HEK293 (cell line): ENCODE measurements at regions not wholly inside any gene's neighbourhood (a gene's known extent, or its start where the extent isn't known, plus 50 kb on each side); places are given as distances from the start of the nearest gene placed in this dataset.

Source experiments
- CTCF ChIA-PET: fragments of 350-600 bp; formaldehyde crosslinking; extraction: SDS; loops from one replicate; lab custom pipeline; 2021; ENCODE audit warnings: antibody characterized with exemption; lab: Yijun Ruan, JAX
- POLR2A ChIA-PET: fragments of 300-600 bp; formaldehyde crosslinking; extraction: SDS; loops from one replicate; lab custom pipeline; 2020; ENCODE audit warnings: antibody characterized with exemption, inconsistent platforms; lab: Yijun Ruan, JAX
- H3K27ac ChIP-seq: fragments of 200-500 bp; sonication (Bioruptor generic); 2 replicates; pipeline ENCODE4 v1.5.1; 2014; ENCODE audit warnings: low read depth, low read length, control low read depth, inconsistent platforms; ENCODE audit errors: extremely low read depth
- H3K36me3 ChIP-seq, 2 experiments: fragments of 200-500 bp in 1 of 2; sonication (Bioruptor generic) in 1 of 2; 1 replicate in 1 of 2; 2 replicates in 1 of 2; pipeline ENCODE4 v1.5.1; 2014 to 2017; ENCODE audit warnings: inconsistent platforms in 2 of 2, low read length in 2 of 2; ENCODE audit not compliant: control insufficient read depth in 2 of 2, insufficient read depth in 1 of 2
- H3K4me1 ChIP-seq: fragments of 200-500 bp; sonication (Bioruptor generic); 2 replicates; pipeline ENCODE4 v1.5.1; 2014; ENCODE audit warnings: mild to moderate bottlenecking, low read length, inconsistent platforms; ENCODE audit not compliant: control insufficient read depth, insufficient read depth
- H3K4me3 ChIP-seq: 2 replicates; pipeline ENCODE4 v1.5.1; 2011; ENCODE audit warnings: low read depth, mild to moderate bottlenecking, control low read depth, low read length, moderate library complexity
- H3K9me3 ChIP-seq: fragments of 200-500 bp; sonication (Bioruptor generic); 2 replicates; pipeline ENCODE4 v1.5.1; 2014; ENCODE audit warnings: low read depth, low read length, inconsistent platforms; ENCODE audit not compliant: control insufficient read depth, insufficient read depth
- BCL11B ChIP-seq: fragments of 450-650 bp; formaldehyde crosslinking; IDR thresholded peaks from 2 replicates; pipeline ENCODE4 v1.5.1; 2016; ENCODE audit warnings: low read depth, missing biosample characterization, missing genetic modification characterization
- GLI2 ChIP-seq: fragments of 450-650 bp; formaldehyde crosslinking; IDR thresholded peaks from 2 replicates; pipeline ENCODE4; 2017; ENCODE audit warnings: missing biosample characterization, missing genetic modification characterization, low read depth, borderline replicate concordance
- GLIS1 ChIP-seq: fragments of 450-650 bp; formaldehyde crosslinking; IDR thresholded peaks from 2 replicates; pipeline ENCODE4 v1.5.1; 2016; ENCODE audit warnings: missing biosample characterization, missing genetic modification characterization
- KLF9 ChIP-seq: fragments of 450-650 bp; formaldehyde crosslinking; IDR thresholded peaks from 2 replicates; pipeline ENCODE4 v1.5.1; 2016; ENCODE audit warnings: missing biosample characterization, missing genetic modification characterization, low read depth
- OSR2 ChIP-seq: fragments of 450-650 bp; formaldehyde crosslinking; IDR thresholded peaks from 2 replicates; pipeline ENCODE4 v1.5.1; 2016; ENCODE audit warnings: missing biosample characterization, missing genetic modification characterization
- SALL2 ChIP-seq: fragments of 450-650 bp; formaldehyde crosslinking; IDR thresholded peaks from 2 replicates; pipeline ENCODE4 v1.5.0; 2017; ENCODE audit warnings: missing biosample characterization, mild to moderate bottlenecking, missing genetic modification characterization, borderline replicate concordance
- YY2 ChIP-seq: fragments of 450-650 bp; formaldehyde crosslinking; IDR thresholded peaks from 2 replicates; pipeline ENCODE4 v1.5.1; 2016; ENCODE audit warnings: missing biosample characterization, missing genetic modification characterization
- ZBTB1 ChIP-seq: fragments of 450-650 bp; formaldehyde crosslinking; IDR thresholded peaks from 2 replicates; pipeline ENCODE4 v1.5.1; 2016; ENCODE audit warnings: missing biosample characterization, missing genetic modification characterization
- ZNF114 ChIP-seq: fragments of 450-650 bp; formaldehyde crosslinking; IDR thresholded peaks from 2 replicates; pipeline ENCODE4 v1.5.0; 2017; ENCODE audit warnings: missing biosample characterization, missing genetic modification characterization
- ZNF121 ChIP-seq: fragments of 450-650 bp; formaldehyde crosslinking; IDR thresholded peaks from 2 replicates; pipeline ENCODE4 v1.5.1; 2016; ENCODE audit warnings: missing biosample characterization, missing genetic modification characterization
- ZNF24 ChIP-seq: fragments of 450-650 bp; formaldehyde crosslinking; IDR thresholded peaks from 2 replicates; pipeline ENCODE4 v1.5.1; 2016; ENCODE audit warnings: missing biosample characterization, missing genetic modification characterization
- ZNF341 ChIP-seq: fragments of 450-650 bp; formaldehyde crosslinking; IDR thresholded peaks from 2 replicates; pipeline ENCODE4; 2016; ENCODE audit warnings: low read depth, missing biosample characterization, missing genetic modification characterization
- ZNF394 ChIP-seq: fragments of 450-650 bp; formaldehyde crosslinking; IDR thresholded peaks from 2 replicates; pipeline ENCODE4 v1.5.1; 2016; ENCODE audit warnings: missing biosample characterization, missing genetic modification characterization, mild to moderate bottlenecking, moderate library complexity, borderline replicate concordance
- ZNF426 ChIP-seq: fragments of 450-650 bp; formaldehyde crosslinking; IDR thresholded peaks from 2 replicates; pipeline ENCODE4 v1.5.1; 2017; ENCODE audit warnings: missing biosample characterization, missing genetic modification characterization, mild to moderate bottlenecking, inconsistent platforms, moderate library complexity
- ZNF433 ChIP-seq: fragments of 450-650 bp; formaldehyde crosslinking; IDR thresholded peaks from 2 replicates; pipeline ENCODE4 v1.5.1; 2016; ENCODE audit warnings: missing biosample characterization, missing genetic modification characterization, low read depth
- ZNF48 ChIP-seq: fragments of 450-650 bp; formaldehyde crosslinking; IDR thresholded peaks from 2 replicates; pipeline ENCODE4 v1.5.1; 2016; ENCODE audit warnings: missing biosample characterization, missing genetic modification characterization
- ZNF521 ChIP-seq: fragments of 450-650 bp; formaldehyde crosslinking; IDR thresholded peaks from 2 replicates; pipeline ENCODE4 v1.5.1; 2017; ENCODE audit warnings: missing biosample characterization, mild to moderate bottlenecking, missing genetic modification characterization
- ZNF558 ChIP-seq: fragments of 450-650 bp; formaldehyde crosslinking; IDR thresholded peaks from 2 replicates; pipeline ENCODE4 v1.5.1; 2016; ENCODE audit warnings: missing biosample characterization, missing genetic modification characterization
- ZNF623 ChIP-seq: fragments of 450-650 bp; formaldehyde crosslinking; IDR thresholded peaks from 2 replicates; pipeline ENCODE4 v1.5.1; 2016; ENCODE audit warnings: missing biosample characterization, missing genetic modification characterization
- ZNF654 ChIP-seq: fragments of 450-650 bp; formaldehyde crosslinking; IDR thresholded peaks from 2 replicates; pipeline ENCODE4 v1.5.1; 2016; ENCODE audit warnings: low read depth, missing biosample characterization, missing genetic modification characterization
- ZNF777 ChIP-seq: fragments of 450-650 bp; formaldehyde crosslinking; IDR thresholded peaks from 2 replicates; pipeline ENCODE4 v1.5.1; 2017; ENCODE audit warnings: missing biosample characterization, missing genetic modification characterization, borderline replicate concordance
- ZNF785 ChIP-seq: fragments of 450-650 bp; formaldehyde crosslinking; IDR thresholded peaks from 2 replicates; pipeline ENCODE4 v1.5.1; 2016; ENCODE audit warnings: missing biosample characterization, missing genetic modification characterization
- ZNF791 ChIP-seq: fragments of 450-650 bp; formaldehyde crosslinking; IDR thresholded peaks from 2 replicates; pipeline ENCODE4 v1.5.1; 2016; ENCODE audit warnings: missing biosample characterization, missing genetic modification characterization
- ZNF837 ChIP-seq: fragments of 450-650 bp; formaldehyde crosslinking; IDR thresholded peaks from 2 replicates; pipeline ENCODE4 v1.5.1; 2016; ENCODE audit warnings: missing biosample characterization, missing genetic modification characterization
- TF ChIP-seq, protein P1 (sequence below): fragments of 450-650 bp; formaldehyde crosslinking; IDR thresholded peaks from 2 replicates; pipeline ENCODE4 v1.5.1; 2016; ENCODE audit warnings: missing biosample characterization, missing genetic modification characterization
- TF ChIP-seq, protein P2 (sequence below): fragments of 450-650 bp; formaldehyde crosslinking; IDR thresholded peaks from 2 replicates; pipeline ENCODE4 v1.5.1; 2016; ENCODE audit warnings: missing biosample characterization, missing genetic modification characterization
- TF ChIP-seq, protein P3 (sequence below): fragments of 450-650 bp; IDR thresholded peaks from 2 replicates; pipeline ENCODE4 v1.5.1; 2018; ENCODE audit warnings: missing biosample characterization, mild to moderate bottlenecking, missing genetic modification characterization
- TF ChIP-seq, protein P4 (sequence below): fragments of 450-650 bp; formaldehyde crosslinking; IDR thresholded peaks from 2 replicates; pipeline ENCODE4 v1.5.1; 2016; ENCODE audit warnings: missing biosample characterization, missing genetic modification characterization
- TF ChIP-seq, protein P5 (sequence below): fragments of 450-650 bp; formaldehyde crosslinking; IDR thresholded peaks from 2 replicates; pipeline ENCODE4 v1.5.1; 2016; ENCODE audit warnings: missing biosample characterization, missing genetic modification characterization

DNA sequence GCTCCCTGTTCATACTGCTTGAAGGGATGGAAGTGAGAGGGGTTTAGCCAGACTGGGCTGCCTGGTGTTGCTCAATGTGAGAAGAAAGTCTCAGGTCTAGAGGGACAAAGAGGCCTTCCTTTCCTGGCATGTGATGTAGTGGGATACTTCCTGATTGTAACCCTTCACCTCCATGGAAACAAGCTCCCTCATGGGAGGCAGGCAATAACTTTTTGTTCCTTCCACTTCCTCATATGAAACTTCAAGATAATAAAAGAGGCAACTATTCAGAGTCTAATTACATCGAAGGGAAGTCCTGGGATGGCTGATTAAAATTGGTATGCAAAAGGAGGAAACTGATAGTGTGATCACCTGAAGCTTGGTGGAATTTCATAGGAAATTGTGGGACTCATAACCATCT lies 84.1 kb upstream of the ETV1 start:
- H3K27ac ChIP-seq: no peak overlapping the region
- no peaks in the 10 kb centered on the region for H3K4me1 ChIP-seq
- TF ChIP-seq, protein P1, sequence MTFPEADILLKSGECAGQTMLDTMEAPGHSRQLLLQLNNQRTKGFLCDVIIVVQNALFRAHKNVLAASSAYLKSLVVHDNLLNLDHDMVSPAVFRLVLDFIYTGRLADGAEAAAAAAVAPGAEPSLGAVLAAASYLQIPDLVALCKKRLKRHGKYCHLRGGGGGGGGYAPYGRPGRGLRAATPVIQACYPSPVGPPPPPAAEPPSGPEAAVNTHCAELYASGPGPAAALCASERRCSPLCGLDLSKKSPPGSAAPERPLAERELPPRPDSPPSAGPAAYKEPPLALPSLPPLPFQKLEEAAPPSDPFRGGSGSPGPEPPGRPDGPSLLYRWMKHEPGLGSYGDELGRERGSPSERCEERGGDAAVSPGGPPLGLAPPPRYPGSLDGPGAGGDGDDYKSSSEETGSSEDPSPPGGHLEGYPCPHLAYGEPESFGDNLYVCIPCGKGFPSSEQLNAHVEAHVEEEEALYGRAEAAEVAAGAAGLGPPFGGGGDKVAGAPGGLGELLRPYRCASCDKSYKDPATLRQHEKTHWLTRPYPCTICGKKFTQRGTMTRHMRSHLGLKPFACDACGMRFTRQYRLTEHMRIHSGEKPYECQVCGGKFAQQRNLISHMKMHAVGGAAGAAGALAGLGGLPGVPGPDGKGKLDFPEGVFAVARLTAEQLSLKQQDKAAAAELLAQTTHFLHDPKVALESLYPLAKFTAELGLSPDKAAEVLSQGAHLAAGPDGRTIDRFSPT (tag by site-specific recombination): no peak
- TF ChIP-seq ZNF521 (tag by site-specific recombination): no peak
- TF ChIP-seq ZNF837 (tag by site-specific recombination): no peak
- TF ChIP-seq ZNF114 (tag by site-specific recombination): no peak
- no peak for TF ChIP-seq ZNF791 (tag by site-specific recombination)
- no peak for TF ChIP-seq GLI2 (tag by site-specific recombination)
- no peak for TF ChIP-seq ZNF777 (tag by site-specific recombination)
- TF ChIP-seq KLF9 (tag by site-specific recombination): no peak
- TF ChIP-seq ZNF433: no peak
- TF ChIP-seq ZNF785 (tag by site-specific recombination): no peak
- no peak for TF ChIP-seq ZNF623
- TF ChIP-seq, protein P2, sequence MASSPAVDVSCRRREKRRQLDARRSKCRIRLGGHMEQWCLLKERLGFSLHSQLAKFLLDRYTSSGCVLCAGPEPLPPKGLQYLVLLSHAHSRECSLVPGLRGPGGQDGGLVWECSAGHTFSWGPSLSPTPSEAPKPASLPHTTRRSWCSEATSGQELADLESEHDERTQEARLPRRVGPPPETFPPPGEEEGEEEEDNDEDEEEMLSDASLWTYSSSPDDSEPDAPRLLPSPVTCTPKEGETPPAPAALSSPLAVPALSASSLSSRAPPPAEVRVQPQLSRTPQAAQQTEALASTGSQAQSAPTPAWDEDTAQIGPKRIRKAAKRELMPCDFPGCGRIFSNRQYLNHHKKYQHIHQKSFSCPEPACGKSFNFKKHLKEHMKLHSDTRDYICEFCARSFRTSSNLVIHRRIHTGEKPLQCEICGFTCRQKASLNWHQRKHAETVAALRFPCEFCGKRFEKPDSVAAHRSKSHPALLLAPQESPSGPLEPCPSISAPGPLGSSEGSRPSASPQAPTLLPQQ (tag by site-specific recombination): no peak
- TF ChIP-seq OSR2 (tag by site-specific recombination): no peak
- no peak for TF ChIP-seq ZNF121 (tag by site-specific recombination)
- TF ChIP-seq YY2 (tag by site-specific recombination): no peak
- no peak for TF ChIP-seq ZNF48 (tag by site-specific recombination)
- TF ChIP-seq, protein P3, sequence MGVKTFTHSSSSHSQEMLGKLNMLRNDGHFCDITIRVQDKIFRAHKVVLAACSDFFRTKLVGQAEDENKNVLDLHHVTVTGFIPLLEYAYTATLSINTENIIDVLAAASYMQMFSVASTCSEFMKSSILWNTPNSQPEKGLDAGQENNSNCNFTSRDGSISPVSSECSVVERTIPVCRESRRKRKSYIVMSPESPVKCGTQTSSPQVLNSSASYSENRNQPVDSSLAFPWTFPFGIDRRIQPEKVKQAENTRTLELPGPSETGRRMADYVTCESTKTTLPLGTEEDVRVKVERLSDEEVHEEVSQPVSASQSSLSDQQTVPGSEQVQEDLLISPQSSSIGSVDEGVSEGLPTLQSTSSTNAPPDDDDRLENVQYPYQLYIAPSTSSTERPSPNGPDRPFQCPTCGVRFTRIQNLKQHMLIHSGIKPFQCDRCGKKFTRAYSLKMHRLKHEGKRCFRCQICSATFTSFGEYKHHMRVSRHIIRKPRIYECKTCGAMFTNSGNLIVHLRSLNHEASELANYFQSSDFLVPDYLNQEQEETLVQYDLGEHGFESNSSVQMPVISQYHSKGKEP (tag by site-specific recombination): no peak
- TF ChIP-seq GLIS1 (tag by site-specific recombination): no peak
- no peak for TF ChIP-seq SALL2 (tag by site-specific recombination)
- no peaks in the 10 kb centered on the region for H3K36me3 ChIP-seq
- ChIA-PET CTCF (no interaction called here), POLR2A (no interaction called here)
- no peaks in the 10 kb centered on the region for H3K9me3 ChIP-seq
- no peak overlapping the region for H3K4me3 ChIP-seq

DNA sequence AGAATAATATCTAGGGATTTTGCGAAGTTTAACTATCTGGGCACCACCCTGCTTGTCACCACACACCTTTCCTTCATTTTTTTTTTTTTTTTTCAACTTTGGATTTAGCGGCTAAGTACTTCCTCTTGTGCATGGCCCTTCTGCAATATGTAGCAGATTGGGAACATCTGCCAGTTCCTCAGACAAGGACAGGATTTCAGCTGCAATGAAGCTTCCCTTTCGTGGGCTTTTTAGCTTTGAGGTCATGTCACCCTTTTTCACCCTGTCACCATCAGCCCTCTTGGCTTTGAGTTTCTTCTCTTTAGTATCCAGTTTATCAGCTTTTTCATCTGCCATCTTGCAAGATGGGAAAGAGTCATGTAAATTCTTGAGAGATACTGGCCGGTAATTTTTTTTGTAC lies 81.6 kb upstream of the ETV1 start:
- no peaks in the 10 kb centered on the region for H3K36me3 ChIP-seq
- no peak overlapping the region for H3K4me3 ChIP-seq
- ChIA-PET CTCF (no interaction called here), POLR2A (no interaction called here)
- no peaks in the 10 kb centered on the region for H3K9me3 ChIP-seq
- H3K4me1 ChIP-seq: no peaks in the 10 kb centered on the region
- no peak for TF ChIP-seq BCL11B (tag by site-specific recombination)
- TF ChIP-seq, protein P4, sequence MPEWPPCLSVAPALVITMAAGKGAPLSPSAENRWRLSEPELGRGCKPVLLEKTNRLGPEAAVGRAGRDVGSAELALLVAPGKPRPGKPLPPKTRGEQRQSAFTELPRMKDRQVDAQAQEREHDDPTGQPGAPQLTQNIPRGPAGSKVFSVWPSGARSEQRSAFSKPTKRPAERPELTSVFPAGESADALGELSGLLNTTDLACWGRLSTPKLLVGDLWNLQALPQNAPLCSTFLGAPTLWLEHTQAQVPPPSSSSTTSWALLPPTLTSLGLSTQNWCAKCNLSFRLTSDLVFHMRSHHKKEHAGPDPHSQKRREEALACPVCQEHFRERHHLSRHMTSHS (tag by site-specific recombination): no peak
- TF ChIP-seq ZNF558: no peak
- no peak for TF ChIP-seq ZNF24
- TF ChIP-seq ZNF114 (tag by site-specific recombination): no peak
- no peak for TF ChIP-seq ZNF394 (tag by site-specific recombination)
- no peak for TF ChIP-seq ZNF426 (tag by site-specific recombination)
- no peak for TF ChIP-seq ZBTB1
- TF ChIP-seq ZNF654 (tag by site-specific recombination): no peak
- TF ChIP-seq ZNF341 (tag by site-specific recombination): no peak
- TF ChIP-seq, protein P5, sequence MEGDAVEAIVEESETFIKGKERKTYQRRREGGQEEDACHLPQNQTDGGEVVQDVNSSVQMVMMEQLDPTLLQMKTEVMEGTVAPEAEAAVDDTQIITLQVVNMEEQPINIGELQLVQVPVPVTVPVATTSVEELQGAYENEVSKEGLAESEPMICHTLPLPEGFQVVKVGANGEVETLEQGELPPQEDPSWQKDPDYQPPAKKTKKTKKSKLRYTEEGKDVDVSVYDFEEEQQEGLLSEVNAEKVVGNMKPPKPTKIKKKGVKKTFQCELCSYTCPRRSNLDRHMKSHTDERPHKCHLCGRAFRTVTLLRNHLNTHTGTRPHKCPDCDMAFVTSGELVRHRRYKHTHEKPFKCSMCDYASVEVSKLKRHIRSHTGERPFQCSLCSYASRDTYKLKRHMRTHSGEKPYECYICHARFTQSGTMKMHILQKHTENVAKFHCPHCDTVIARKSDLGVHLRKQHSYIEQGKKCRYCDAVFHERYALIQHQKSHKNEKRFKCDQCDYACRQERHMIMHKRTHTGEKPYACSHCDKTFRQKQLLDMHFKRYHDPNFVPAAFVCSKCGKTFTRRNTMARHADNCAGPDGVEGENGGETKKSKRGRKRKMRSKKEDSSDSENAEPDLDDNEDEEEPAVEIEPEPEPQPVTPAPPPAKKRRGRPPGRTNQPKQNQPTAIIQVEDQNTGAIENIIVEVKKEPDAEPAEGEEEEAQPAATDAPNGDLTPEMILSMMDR (tag by site-specific recombination): no peak
- no peak overlapping the region for H3K27ac ChIP-seq
